IMR-90 (cell line): ENCODE measurements at regions not wholly inside any gene's neighbourhood (a gene's known extent, or its start where the extent isn't known, plus 50 kb on each side); places are given as distances from the start of the nearest gene placed in this dataset.

Experiments
- NFE2L2 ChIP-seq: fragments of 150-350 bp; IDR thresholded peaks from 2 replicates; pipeline ENCODE4 v1.6.1; 2016; ENCODE audit warnings: low read depth, mild to moderate bottlenecking, low read length
- POLR2A ChIP-seq: IDR thresholded peaks from 2 replicates; pipeline ENCODE4 v1.6.1; 2012; ENCODE audit warnings: mild to moderate bottlenecking, low read depth, low read length
- SMC3 ChIP-seq: fragments of 150-350 bp; IDR thresholded peaks from 2 replicates; pipeline ENCODE4 v1.6.1; 2016; ENCODE audit warnings: low read depth, mild to moderate bottlenecking, antibody characterized with exemption, low read length, moderate library complexity
- TF ChIP-seq, protein P1 (sequence below): conservative IDR thresholded peaks from 2 replicates; pipeline ENCODE4 v1.5.1; 2012; ENCODE audit warnings: mild to moderate bottlenecking, low read depth, low read length, improper control_type of control experiment

DNA sequence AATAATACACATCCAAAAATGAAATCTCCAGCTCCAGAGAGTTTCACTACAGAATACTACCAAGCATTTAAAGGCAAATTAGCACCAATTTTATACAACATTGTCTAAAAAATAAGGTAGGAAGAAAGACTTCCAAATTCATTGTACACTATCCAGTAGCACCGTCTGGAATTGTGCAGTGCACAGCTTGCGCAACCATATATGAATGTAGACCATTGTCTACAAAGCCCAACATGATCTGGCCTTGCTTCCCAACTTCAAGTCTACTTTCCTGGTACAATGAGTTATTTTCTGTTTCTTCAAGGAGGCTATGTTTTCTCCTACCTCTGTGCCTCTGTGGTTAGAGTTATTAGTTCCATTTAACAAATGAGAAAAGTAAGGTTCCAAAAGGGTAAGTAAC, 115.4 kb upstream of the FOXK1 start:
- TF ChIP-seq, protein P1, sequence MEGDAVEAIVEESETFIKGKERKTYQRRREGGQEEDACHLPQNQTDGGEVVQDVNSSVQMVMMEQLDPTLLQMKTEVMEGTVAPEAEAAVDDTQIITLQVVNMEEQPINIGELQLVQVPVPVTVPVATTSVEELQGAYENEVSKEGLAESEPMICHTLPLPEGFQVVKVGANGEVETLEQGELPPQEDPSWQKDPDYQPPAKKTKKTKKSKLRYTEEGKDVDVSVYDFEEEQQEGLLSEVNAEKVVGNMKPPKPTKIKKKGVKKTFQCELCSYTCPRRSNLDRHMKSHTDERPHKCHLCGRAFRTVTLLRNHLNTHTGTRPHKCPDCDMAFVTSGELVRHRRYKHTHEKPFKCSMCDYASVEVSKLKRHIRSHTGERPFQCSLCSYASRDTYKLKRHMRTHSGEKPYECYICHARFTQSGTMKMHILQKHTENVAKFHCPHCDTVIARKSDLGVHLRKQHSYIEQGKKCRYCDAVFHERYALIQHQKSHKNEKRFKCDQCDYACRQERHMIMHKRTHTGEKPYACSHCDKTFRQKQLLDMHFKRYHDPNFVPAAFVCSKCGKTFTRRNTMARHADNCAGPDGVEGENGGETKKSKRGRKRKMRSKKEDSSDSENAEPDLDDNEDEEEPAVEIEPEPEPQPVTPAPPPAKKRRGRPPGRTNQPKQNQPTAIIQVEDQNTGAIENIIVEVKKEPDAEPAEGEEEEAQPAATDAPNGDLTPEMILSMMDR = no peak
- TF ChIP-seq POLR2A (no peak), SMC3 (no peak), NFE2L2 (no peak)
